Muscle layer of colon (tissue), 2 donors: ENCODE measurements at regions not wholly inside any gene's neighbourhood (a gene's known extent, or its start where the extent isn't known, plus 50 kb on each side); places are given as distances from the start of the nearest gene placed in this dataset.

Experiments used
- H3K27ac ChIP-seq: one replicate; pipeline ENCODE4 v1.7.0; 2013; ENCODE audit warnings: low read depth, mild to moderate bottlenecking, low read length, moderate library complexity
- H3K27me3 ChIP-seq, 2 donors: one replicate each; pipeline ENCODE4 v1.7.0; 2013; ENCODE audit warnings: low read length in 2 of 2, mild to moderate bottlenecking in 2 of 2; ENCODE audit not compliant: insufficient read depth in 2 of 2, control insufficient read depth in 1 of 2
- H3K36me3 ChIP-seq: one replicate; pipeline ENCODE4 v1.7.0; 2013; ENCODE audit warnings: mild to moderate bottlenecking, low read length; ENCODE audit not compliant: insufficient read depth
- H3K4me1 ChIP-seq: one replicate; pipeline ENCODE4 v1.7.0; 2013; ENCODE audit warnings: mild to moderate bottlenecking, low read length; ENCODE audit not compliant: insufficient read depth
- H3K4me3 ChIP-seq, 2 donors: one replicate each; pipeline ENCODE4 v1.7.0; 2013; ENCODE audit warnings: low read length in 2 of 2, low read depth in 1 of 2, mild to moderate bottlenecking in 1 of 2, moderate library complexity in 1 of 2
- H3K9ac ChIP-seq: one replicate; pipeline ENCODE4 v1.7.0; 2013; ENCODE audit warnings: low read length
- H3K9me3 ChIP-seq: one replicate; pipeline ENCODE4 v1.7.0; 2013; ENCODE audit warnings: mild to moderate bottlenecking, low read length
- donor health status: abdominal sarcoma.
- donor health status: Adenocarcinoma of cecum.

- H3K4me1 ChIP-seq, result peaks cover 17% of the 10 kb centered on the region
- no peak overlapping the region for H3K27ac ChIP-seq
- no peaks in the 10 kb centered on the region for H3K36me3 ChIP-seq
- no peaks in the 10 kb centered on the region for H3K9me3 ChIP-seq
- H3K9ac ChIP-seq, result no peak overlapping the region
- no peaks in the 10 kb centered on the region for H3K27me3 ChIP-seq
- no peak overlapping the region for H3K4me3 ChIP-seq
Observed at GRCh38 chr21:16834791-16835190, 678.1 kb upstream of the CXADR start.

GRCh38 chr21:16837321-16837720 is 675.5 kb upstream of the CXADR start:
- no peaks in the 10 kb centered on the region for H3K36me3 ChIP-seq
- H3K27ac ChIP-seq, result no peak overlapping the region
- H3K9ac ChIP-seq, result no peak overlapping the region
- H3K9me3 ChIP-seq, result no peaks in the 10 kb centered on the region
- H3K4me3 ChIP-seq, result no peak overlapping the region
- peaks cover 23% of the 10 kb centered on the region for H3K4me1 ChIP-seq
- no peaks in the 10 kb centered on the region for H3K27me3 ChIP-seq

- Histone ChIP-seq H3K36me3 (no peaks in the 10 kb centered on the region), H3K27ac (no peak overlapping the region), H3K27me3 (no peaks in the 10 kb centered on the region), H3K9me3 (no peaks in the 10 kb centered on the region), H3K4me3 (no peak overlapping the region), H3K9ac (no peak overlapping the region), H3K4me1 (peaks cover 26% of the 10 kb centered on the region)
Observed at GRCh38 chr21:16837721-16838120, 675.1 kb upstream of the CXADR start.

GRCh38 chr21:16838331-16838730 is 674.5 kb upstream of the CXADR start:
- H3K27me3 ChIP-seq, result no peaks in the 10 kb centered on the region
- no peaks in the 10 kb centered on the region for H3K9me3 ChIP-seq
- no peak overlapping the region for H3K9ac ChIP-seq
- H3K4me3 ChIP-seq, result no peak overlapping the region
- H3K27ac ChIP-seq, result no peak overlapping the region
- no peaks in the 10 kb centered on the region for H3K36me3 ChIP-seq
- peaks cover 26% of the 10 kb centered on the region for H3K4me1 ChIP-seq

GRCh38 chr21:16840538-16840937 is 672.3 kb upstream of the CXADR start:
- H3K9me3 ChIP-seq, result no peaks in the 10 kb centered on the region
- H3K27ac ChIP-seq, result no peak overlapping the region
- H3K4me1 ChIP-seq, result peaks cover 26% of the 10 kb centered on the region
- H3K9ac ChIP-seq, result no peak overlapping the region
- no peaks in the 10 kb centered on the region for H3K27me3 ChIP-seq
- no peaks in the 10 kb centered on the region for H3K36me3 ChIP-seq
- no peak overlapping the region for H3K4me3 ChIP-seq

GRCh38 chr21:16841975-16842695 is 670.7 kb upstream of the CXADR start:
- Histone ChIP-seq H3K9ac (no peak overlapping the region), H3K36me3 (no peaks in the 10 kb centered on the region), H3K9me3 (no peaks in the 10 kb centered on the region), H3K4me1 (peaks cover 25% of the 10 kb centered on the region), H3K27me3 (no peaks in the 10 kb centered on the region), H3K27ac (no peak overlapping the region), H3K4me3 (no peak overlapping the region)

- Histone ChIP-seq H3K4me1 (peaks cover 20% of the 10 kb centered on the region), H3K9ac (no peak overlapping the region), H3K36me3 (no peaks in the 10 kb centered on the region), H3K4me3 (no peak overlapping the region), H3K27ac (no peak overlapping the region), H3K27me3 (no peaks in the 10 kb centered on the region), H3K9me3 (no peaks in the 10 kb centered on the region)
Observed at GRCh38 chr21:16842696-16843035, 670.2 kb upstream of the CXADR start.

GRCh38 chr21:16847211-16847610 is 665.6 kb upstream of the CXADR start:
- peaks cover 3% of the 10 kb centered on the region for H3K4me1 ChIP-seq
- no peak overlapping the region for H3K9ac ChIP-seq
- H3K9me3 ChIP-seq, result no peaks in the 10 kb centered on the region
- H3K36me3 ChIP-seq, result no peaks in the 10 kb centered on the region
- H3K4me3 ChIP-seq, result no peak overlapping the region
- no peak overlapping the region for H3K27ac ChIP-seq
- no peaks in the 10 kb centered on the region for H3K27me3 ChIP-seq

- H3K27me3 ChIP-seq, result no peaks in the 10 kb centered on the region
- H3K4me1 ChIP-seq, result no peaks in the 10 kb centered on the region
- H3K27ac ChIP-seq, result no peak overlapping the region
- no peak overlapping the region for H3K4me3 ChIP-seq
- H3K36me3 ChIP-seq, result no peaks in the 10 kb centered on the region
- no peaks in the 10 kb centered on the region for H3K9me3 ChIP-seq
- H3K9ac ChIP-seq, result no peak overlapping the region
Observed at GRCh38 chr21:16851054-16851453, 661.8 kb upstream of the CXADR start.

- Histone ChIP-seq H3K9ac (no peak overlapping the region), H3K4me3 (no peak overlapping the region), H3K9me3 (no peaks in the 10 kb centered on the region), H3K36me3 (no peaks in the 10 kb centered on the region), H3K27me3 (no peaks in the 10 kb centered on the region), H3K4me1 (no peaks in the 10 kb centered on the region), H3K27ac (no peak overlapping the region)
Observed at GRCh38 chr21:16855164-16855667, 657.6 kb upstream of the CXADR start.

GRCh38 chr21:16863362-16863905 is 649.4 kb upstream of the CXADR start:
- no peak overlapping the region for H3K4me3 ChIP-seq
- H3K27me3 ChIP-seq, result no peaks in the 10 kb centered on the region
- no peaks in the 10 kb centered on the region for H3K9me3 ChIP-seq
- H3K9ac ChIP-seq, result no peak overlapping the region
- H3K27ac ChIP-seq, result no peak overlapping the region
- H3K4me1 ChIP-seq, result no peaks in the 10 kb centered on the region
- no peaks in the 10 kb centered on the region for H3K36me3 ChIP-seq

- H3K4me3 ChIP-seq, result no peak overlapping the region
- no peaks in the 10 kb centered on the region for H3K9me3 ChIP-seq
- H3K4me1 ChIP-seq, result no peaks in the 10 kb centered on the region
- H3K27ac ChIP-seq, result no peak overlapping the region
- H3K9ac ChIP-seq, result no peak overlapping the region
- no peaks in the 10 kb centered on the region for H3K36me3 ChIP-seq
- no peaks in the 10 kb centered on the region for H3K27me3 ChIP-seq
Observed at GRCh38 chr21:16863908-16864307, 648.9 kb upstream of the CXADR start.
